ENCODE measurements at regions not wholly inside any gene's neighbourhood (a gene's known extent, or its start where the extent isn't known, plus 50 kb on each side); places are given as distances from the start of the nearest gene placed in this dataset.

DNA sequence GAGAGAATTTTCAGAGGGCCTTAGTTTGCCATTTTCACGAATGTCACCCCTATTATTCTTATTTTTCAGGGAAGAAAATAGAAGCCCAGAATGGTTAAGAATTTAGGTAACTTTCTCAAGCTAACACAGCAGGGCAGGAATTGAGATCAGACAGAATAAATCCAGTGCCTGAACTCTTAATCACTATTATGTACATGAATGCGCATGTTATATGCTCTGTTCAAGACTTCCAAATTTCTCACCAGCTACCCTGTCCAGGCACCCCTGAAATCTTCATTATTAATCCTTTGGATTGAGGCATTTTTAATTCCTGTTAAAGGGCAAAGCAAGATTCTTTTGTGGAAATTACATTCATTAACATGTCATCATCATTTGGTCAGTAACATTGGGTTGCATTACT lies 218.4 kb downstream of the ACTR3 start:
- TF ChIP-seq, protein P1, sequence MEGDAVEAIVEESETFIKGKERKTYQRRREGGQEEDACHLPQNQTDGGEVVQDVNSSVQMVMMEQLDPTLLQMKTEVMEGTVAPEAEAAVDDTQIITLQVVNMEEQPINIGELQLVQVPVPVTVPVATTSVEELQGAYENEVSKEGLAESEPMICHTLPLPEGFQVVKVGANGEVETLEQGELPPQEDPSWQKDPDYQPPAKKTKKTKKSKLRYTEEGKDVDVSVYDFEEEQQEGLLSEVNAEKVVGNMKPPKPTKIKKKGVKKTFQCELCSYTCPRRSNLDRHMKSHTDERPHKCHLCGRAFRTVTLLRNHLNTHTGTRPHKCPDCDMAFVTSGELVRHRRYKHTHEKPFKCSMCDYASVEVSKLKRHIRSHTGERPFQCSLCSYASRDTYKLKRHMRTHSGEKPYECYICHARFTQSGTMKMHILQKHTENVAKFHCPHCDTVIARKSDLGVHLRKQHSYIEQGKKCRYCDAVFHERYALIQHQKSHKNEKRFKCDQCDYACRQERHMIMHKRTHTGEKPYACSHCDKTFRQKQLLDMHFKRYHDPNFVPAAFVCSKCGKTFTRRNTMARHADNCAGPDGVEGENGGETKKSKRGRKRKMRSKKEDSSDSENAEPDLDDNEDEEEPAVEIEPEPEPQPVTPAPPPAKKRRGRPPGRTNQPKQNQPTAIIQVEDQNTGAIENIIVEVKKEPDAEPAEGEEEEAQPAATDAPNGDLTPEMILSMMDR (IDR thresholded peaks at IDR 0.05; ENCODE audit: insufficient read depth, low read length): no peak
- no peak for TF ChIP-seq GABPA (IDR thresholded peaks at IDR 0.05; ENCODE audit: low read depth)
- TF ChIP-seq POLR2AphosphoS5 (IDR thresholded peaks at IDR 0.05; ENCODE audit: low read depth): no peak
